ENCODE measurements at regions not wholly inside any gene's neighbourhood (a gene's known extent, or its start where the extent isn't known, plus 50 kb on each side); places are given as distances from the start of the nearest gene placed in this dataset.
A peak's percentile ranks its signal among the peaks of the same experiment; 100 is the strongest.

GRCh38 chr9:7387840-7388239 is 411.7 kb downstream of the DMAC1 start:
- DNase-seq: no peak

GRCh38 chr9:7382304-7382703 is 417.3 kb downstream of the DMAC1 start:
- DNase-seq: no peak

GRCh38 chr9:7377489-7377888 is 422.1 kb downstream of the DMAC1 start:
- no peak for DNase-seq

- no peak for DNase-seq
These were observed 422.7 kb downstream of the DMAC1 start for GRCh38 chr9:7376833-7377232.

GRCh38 chr9:7376213-7376612 is 423.4 kb downstream of the DMAC1 start:
- no peak for DNase-seq

GRCh38 chr9:7375013-7375511 is 424.5 kb downstream of the DMAC1 start:
- DNase-seq: peak; percentile 11

GRCh38 chr9:7370988-7371387 is 428.6 kb downstream of the DMAC1 start:
- no peak for DNase-seq

GRCh38 chr9:7370381-7370780 is 429.2 kb downstream of the DMAC1 start:
- no peak for DNase-seq

- no peak for DNase-seq
These were observed 430.2 kb downstream of the DMAC1 start for GRCh38 chr9:7369384-7369821.

- DNase-seq: no peak
These were observed 430.9 kb downstream of the DMAC1 start for GRCh38 chr9:7368410-7369292.

GRCh38 chr9:7367726-7368125 is 431.9 kb downstream of the DMAC1 start:
- no peak for DNase-seq

- DNase-seq: no peak
These were observed 433.5 kb downstream of the DMAC1 start for GRCh38 chr9:7366121-7366520.

GRCh38 chr9:7363777-7364477 is 435.7 kb downstream of the DMAC1 start:
- no peak for DNase-seq

- DNase-seq: no peak
These were observed 439.1 kb downstream of the DMAC1 start for GRCh38 chr9:7360513-7360912.

GRCh38 chr9:7358876-7359275 is 440.7 kb downstream of the DMAC1 start:
- DNase-seq: no peak

- no peak for DNase-seq
These were observed 444.9 kb downstream of the DMAC1 start for GRCh38 chr9:7354704-7355103.

GRCh38 chr9:7348692-7349091 is 450.9 kb downstream of the DMAC1 start:
- DNase-seq: no peak

GRCh38 chr9:7347556-7347955 is 452.0 kb downstream of the DMAC1 start:
- DNase-seq: no peak

GRCh38 chr9:7346144-7346543 is 453.4 kb downstream of the DMAC1 start:
- no peak for DNase-seq

GRCh38 chr9:7342736-7343135 is 456.8 kb downstream of the DMAC1 start:
- DNase-seq: no peak

GRCh38 chr9:7342229-7342628 is 457.3 kb downstream of the DMAC1 start:
- DNase-seq: no peak

GRCh38 chr9:7341571-7341970 is 458.0 kb downstream of the DMAC1 start:
- no peak for DNase-seq

- DNase-seq: no peak
These were observed 459.1 kb downstream of the DMAC1 start for GRCh38 chr9:7340451-7340850.

Data from NCI-H2029 treated with DMSO at 0.1 percent for 48 hours (cell line).